Lower leg skin (tissue), 3 donors: ENCODE measurements at regions not wholly inside any gene's neighbourhood (a gene's known extent, or its start where the extent isn't known, plus 50 kb on each side); places are given as distances from the start of the nearest gene placed in this dataset.

Experiments used
- POLR2A ChIP-seq, 2 donors: fragments of 450-650 bp; IDR thresholded peaks; one replicate each; pipeline ENCODE4 v1.6.1; 2016 to 2017; ENCODE audit warnings: antibody characterized with exemption in 2 of 2, mild to moderate bottlenecking in 1 of 2, moderate library complexity in 1 of 2
- TF ChIP-seq, protein P1 (sequence below), 3 donors: fragments of 450-650 bp; IDR thresholded peaks; one replicate each; pipeline ENCODE4 v1.5.1; 2016; ENCODE audit warnings: antibody characterized with exemption in 3 of 3, mild to moderate bottlenecking in 3 of 3, moderate library complexity in 2 of 3

DNA sequence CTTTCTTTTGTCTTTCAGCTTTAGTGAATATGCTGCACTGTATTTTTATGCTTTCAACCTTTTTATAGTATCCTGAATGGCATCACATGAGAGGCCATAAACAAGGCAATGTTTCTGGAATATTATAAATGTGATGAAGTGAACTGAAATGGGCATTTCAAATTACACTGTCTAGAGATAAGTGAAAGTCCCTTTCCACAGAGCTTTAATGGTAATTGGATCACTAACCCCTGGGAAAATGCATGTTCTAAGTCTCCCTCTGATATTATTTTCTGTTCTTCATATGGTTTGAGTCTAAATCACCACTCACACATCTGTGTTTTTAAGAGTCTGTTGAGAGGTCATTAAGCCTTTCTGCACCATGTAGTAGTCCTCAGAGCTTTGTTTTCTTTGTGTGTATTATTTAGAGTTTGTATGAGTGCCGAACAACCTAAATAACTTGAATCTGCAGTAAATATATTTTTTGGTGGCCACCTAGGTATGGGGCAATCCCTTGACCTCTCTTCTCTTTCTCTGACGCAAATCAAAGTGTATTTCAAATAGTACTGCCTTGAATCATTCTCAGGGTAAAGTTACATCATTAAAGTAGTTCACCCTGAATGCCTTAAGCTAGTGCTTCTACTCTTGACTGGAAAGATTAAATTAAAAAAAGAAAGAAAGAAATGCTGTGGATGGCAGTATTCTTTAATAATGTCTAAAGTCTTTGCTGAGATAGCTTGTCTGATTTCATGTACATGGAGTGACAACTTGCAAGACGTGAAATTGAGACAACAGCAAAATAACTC lies 1931.0 kb upstream of the CDH6 start:
- TF ChIP-seq, protein P1, sequence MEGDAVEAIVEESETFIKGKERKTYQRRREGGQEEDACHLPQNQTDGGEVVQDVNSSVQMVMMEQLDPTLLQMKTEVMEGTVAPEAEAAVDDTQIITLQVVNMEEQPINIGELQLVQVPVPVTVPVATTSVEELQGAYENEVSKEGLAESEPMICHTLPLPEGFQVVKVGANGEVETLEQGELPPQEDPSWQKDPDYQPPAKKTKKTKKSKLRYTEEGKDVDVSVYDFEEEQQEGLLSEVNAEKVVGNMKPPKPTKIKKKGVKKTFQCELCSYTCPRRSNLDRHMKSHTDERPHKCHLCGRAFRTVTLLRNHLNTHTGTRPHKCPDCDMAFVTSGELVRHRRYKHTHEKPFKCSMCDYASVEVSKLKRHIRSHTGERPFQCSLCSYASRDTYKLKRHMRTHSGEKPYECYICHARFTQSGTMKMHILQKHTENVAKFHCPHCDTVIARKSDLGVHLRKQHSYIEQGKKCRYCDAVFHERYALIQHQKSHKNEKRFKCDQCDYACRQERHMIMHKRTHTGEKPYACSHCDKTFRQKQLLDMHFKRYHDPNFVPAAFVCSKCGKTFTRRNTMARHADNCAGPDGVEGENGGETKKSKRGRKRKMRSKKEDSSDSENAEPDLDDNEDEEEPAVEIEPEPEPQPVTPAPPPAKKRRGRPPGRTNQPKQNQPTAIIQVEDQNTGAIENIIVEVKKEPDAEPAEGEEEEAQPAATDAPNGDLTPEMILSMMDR (IDR thresholded peaks at IDR 0.05): no peak
- no peak for TF ChIP-seq POLR2A (IDR thresholded peaks at IDR 0.05)
